GM21515 (cell line): ENCODE measurements at regions not wholly inside any gene's neighbourhood (a gene's known extent, or its start where the extent isn't known, plus 50 kb on each side); places are given as distances from the start of the nearest gene placed in this dataset.

Source experiments
- ATAC-seq: cut with Tn5 transposase; IDR thresholded peaks from one replicate; pipeline ENCODE4 v1.9.1; 2021; ENCODE audit not compliant: unreplicated experiment

GRCh38 chr18:39753178-39753577, 2187.6 kb upstream of the CELF4 start:
- no peak for ATAC-seq

GRCh38 chr18:39752351-39752750, 2186.8 kb upstream of the CELF4 start:
- no peak for ATAC-seq

GRCh38 chr18:39751921-39752320, 2186.3 kb upstream of the CELF4 start:
- no peak for ATAC-seq

GRCh38 chr18:39751161-39751560, 2185.6 kb upstream of the CELF4 start:
- no peak for ATAC-seq

- no peak for ATAC-seq
Measured at GRCh38 chr18:39749154-39749553, 2183.6 kb upstream of the CELF4 start.

- ATAC-seq, result no peak
Measured at GRCh38 chr18:39748727-39749126, 2183.1 kb upstream of the CELF4 start.

- ATAC-seq, result no peak
Measured at GRCh38 chr18:39746201-39746600, 2180.6 kb upstream of the CELF4 start.

GRCh38 chr18:39743463-39743862, 2177.9 kb upstream of the CELF4 start:
- no peak for ATAC-seq

- no peak for ATAC-seq
Measured at GRCh38 chr18:39741755-39742466, 2176.3 kb upstream of the CELF4 start.

GRCh38 chr18:39737869-39738268, 2172.3 kb upstream of the CELF4 start:
- ATAC-seq, result no peak

GRCh38 chr18:39732918-39733317, 2167.3 kb upstream of the CELF4 start:
- no peak for ATAC-seq

- ATAC-seq, result no peak
Measured at GRCh38 chr18:39730606-39731005, 2165.0 kb upstream of the CELF4 start.

- no peak for ATAC-seq
Measured at GRCh38 chr18:39724652-39725051, 2159.1 kb upstream of the CELF4 start.

GRCh38 chr18:39721712-39722111, 2156.1 kb upstream of the CELF4 start:
- no peak for ATAC-seq

GRCh38 chr18:39713961-39714360, 2148.4 kb upstream of the CELF4 start:
- no peak for ATAC-seq

GRCh38 chr18:39711701-39712100, 2146.1 kb upstream of the CELF4 start:
- ATAC-seq, result no peak

GRCh38 chr18:39705362-39705761, 2139.8 kb upstream of the CELF4 start:
- no peak for ATAC-seq

- no peak for ATAC-seq
Measured at GRCh38 chr18:39702888-39703287, 2137.3 kb upstream of the CELF4 start.

- ATAC-seq, result no peak
Measured at GRCh38 chr18:39701839-39702238, 2136.2 kb upstream of the CELF4 start.

GRCh38 chr18:39701055-39701783, 2135.6 kb upstream of the CELF4 start:
- no peak for ATAC-seq

- no peak for ATAC-seq
Measured at GRCh38 chr18:39699340-39699964, 2133.9 kb upstream of the CELF4 start.

GRCh38 chr18:39698436-39698835, 2132.8 kb upstream of the CELF4 start:
- no peak for ATAC-seq
